KOPT-K1 (cell line): ENCODE measurements at regions not wholly inside any gene's neighbourhood (a gene's known extent, or its start where the extent isn't known, plus 50 kb on each side); places are given as distances from the start of the nearest gene placed in this dataset.
"Not testable (repeated sequence)": the region's sequence is repeated elsewhere in the genome, so short reads cannot be mapped to it uniquely, and the experiment has no call there.

Source experiments
- H3K27ac ChIP-seq: fragments of 200-600 bp; sonication (generic); 2 replicates; pipeline ENCODE4 v1.5.1; 2016; ENCODE audit warnings: antibody characterized with exemption, mild to moderate bottlenecking, low read depth, low read length; ENCODE audit not compliant: poor library complexity, severe bottlenecking
- H3K36me3 ChIP-seq: fragments of 200-600 bp; sonication (generic); 2 replicates; pipeline ENCODE4 v1.5.1; 2017; ENCODE audit warnings: antibody characterized with exemption, mild to moderate bottlenecking, low read length, moderate library complexity; ENCODE audit not compliant: insufficient read depth
- H3K9me3 ChIP-seq: fragments of 200-600 bp; sonication (generic); 2 replicates; pipeline ENCODE4 v1.5.1; 2017; ENCODE audit warnings: antibody characterized with exemption, low read length, mild to moderate bottlenecking; ENCODE audit not compliant: insufficient read depth, poor library complexity, severe bottlenecking

- Histone ChIP-seq H3K9me3 (no peaks in the 10 kb centered on the region), H3K36me3 (no peaks in the 10 kb centered on the region), H3K27ac (no peak overlapping the region)
These were observed 53.3 kb upstream of the CYLC2 start for GRCh38 chr9:102941868-102942267.

GRCh38 chr9:102922526-102922925 is 72.6 kb upstream of the CYLC2 start:
- Histone ChIP-seq H3K27ac (no peak overlapping the region), H3K36me3 (no peaks in the 10 kb centered on the region), H3K9me3 (no peaks in the 10 kb centered on the region)

GRCh38 chr9:102911185-102911584 is 83.9 kb upstream of the CYLC2 start:
- Histone ChIP-seq H3K36me3 (no peaks in the 10 kb centered on the region), H3K9me3 (no peaks in the 10 kb centered on the region), H3K27ac (no peak overlapping the region)

DNA sequence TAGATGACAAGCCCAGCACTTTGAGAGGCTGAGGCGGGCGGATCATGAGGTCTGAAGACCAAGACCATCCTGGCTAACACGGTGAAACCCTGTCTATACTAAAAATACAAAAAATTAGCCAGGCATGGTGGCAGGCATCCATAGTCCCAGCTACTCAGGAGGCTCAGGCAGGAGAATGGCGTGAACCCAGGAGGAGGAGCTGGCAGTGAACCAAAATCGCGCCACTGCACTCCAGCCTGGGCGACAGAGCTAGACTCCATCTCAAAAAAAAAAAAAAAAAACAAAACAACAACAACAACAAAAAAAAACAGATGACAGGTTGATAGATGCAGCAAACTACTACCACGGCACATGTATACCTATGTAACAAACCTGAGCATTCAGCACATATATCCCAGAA is 89.3 kb upstream of the CYLC2 start:
- not testable (repeated sequence) for H3K27ac ChIP-seq, H3K9me3 ChIP-seq, H3K36me3 ChIP-seq

GRCh38 chr9:102892025-102892424 is 103.1 kb upstream of the CYLC2 start:
- no peaks in the 10 kb centered on the region for H3K9me3 ChIP-seq
- no peaks in the 10 kb centered on the region for H3K36me3 ChIP-seq
- no peak overlapping the region for H3K27ac ChIP-seq

DNA sequence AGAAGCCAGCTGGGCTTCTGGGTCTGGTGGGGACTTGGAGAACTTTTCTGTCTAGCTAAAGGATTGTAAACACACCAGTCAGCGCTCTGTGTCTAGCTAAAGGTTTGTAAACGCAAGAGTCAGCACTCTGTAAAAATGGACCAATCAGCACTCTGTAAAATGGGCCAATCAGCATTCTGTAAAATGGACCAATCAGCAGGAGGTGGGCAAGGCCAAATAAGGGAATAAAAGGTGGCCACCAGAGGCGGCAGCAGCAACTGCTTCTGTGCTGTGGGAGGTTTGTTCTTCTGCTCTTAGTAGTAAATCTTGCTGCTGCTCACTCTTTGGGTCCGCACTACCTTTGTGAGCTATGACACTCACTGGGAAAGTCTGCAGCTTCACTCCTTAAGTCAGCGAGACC is 106.4 kb upstream of the CYLC2 start:
- H3K36me3 ChIP-seq, H3K9me3 ChIP-seq, H3K27ac ChIP-seq: not testable (repeated sequence)

- H3K36me3 ChIP-seq: no peaks in the 10 kb centered on the region
- H3K27ac ChIP-seq: no peak overlapping the region
- H3K9me3 ChIP-seq: no peaks in the 10 kb centered on the region
These were observed 119.4 kb upstream of the CYLC2 start for GRCh38 chr9:102875687-102876086.

- H3K9me3 ChIP-seq: no peaks in the 10 kb centered on the region
- H3K27ac ChIP-seq: no peak overlapping the region
These were observed 127.6 kb upstream of the CYLC2 start for GRCh38 chr9:102867488-102867887.

DNA sequence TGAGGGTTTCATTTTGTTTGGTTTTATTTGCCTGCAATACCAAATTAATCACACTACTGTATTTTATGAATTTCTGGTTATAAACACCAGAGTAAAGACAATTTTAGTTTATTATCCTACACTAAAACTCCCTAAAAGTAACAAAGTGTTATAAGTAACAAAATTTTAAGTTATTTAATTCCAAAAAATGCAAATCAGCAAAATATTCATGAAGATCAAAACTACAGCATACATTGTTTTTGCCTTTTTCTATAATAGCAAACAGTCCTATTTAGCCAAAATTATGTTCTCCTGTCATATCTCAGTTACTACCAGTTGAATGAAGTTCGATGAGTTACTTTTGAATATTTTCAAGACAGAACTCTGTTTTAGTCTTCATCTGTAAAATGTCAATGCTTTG is 132.7 kb upstream of the CYLC2 start:
- no peaks in the 10 kb centered on the region for H3K36me3 ChIP-seq
- no peak overlapping the region for H3K27ac ChIP-seq
- H3K9me3 ChIP-seq: no peaks in the 10 kb centered on the region

More at GRCh38 chr9:102867488-102867887, 127.6 kb upstream of the CYLC2 start:
- H3K36me3 ChIP-seq: no peaks in the 10 kb centered on the region

- Histone ChIP-seq H3K9me3 (no peaks in the 10 kb centered on the region), H3K27ac (no peak overlapping the region), H3K36me3 (no peaks in the 10 kb centered on the region)
These were observed 139.5 kb upstream of the CYLC2 start for GRCh38 chr9:102855641-102856040.

GRCh38 chr9:102845827-102846371 is 149.2 kb upstream of the CYLC2 start:
- no peaks in the 10 kb centered on the region for H3K9me3 ChIP-seq
- no peaks in the 10 kb centered on the region for H3K36me3 ChIP-seq

DNA sequence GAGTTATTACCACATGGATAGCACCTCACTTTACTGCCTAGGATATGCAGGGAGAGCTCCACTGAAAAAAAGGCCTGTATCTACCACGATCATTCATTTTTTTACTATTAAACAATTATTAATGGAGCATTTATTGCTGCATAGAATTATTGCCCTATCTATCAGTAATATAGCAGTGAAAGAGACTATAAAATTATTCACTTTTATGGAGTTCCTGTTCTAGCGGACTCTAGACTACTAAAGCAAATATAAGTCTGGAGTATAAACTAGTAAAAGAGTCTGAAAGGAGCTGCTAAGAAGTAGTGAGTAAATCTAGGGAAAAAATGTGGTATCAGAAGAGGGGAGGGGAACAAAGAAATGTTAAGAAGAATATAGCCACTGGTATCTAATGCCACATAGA is 150.4 kb upstream of the CYLC2 start:
- Histone ChIP-seq H3K27ac (no peak overlapping the region), H3K36me3 (no peaks in the 10 kb centered on the region), H3K9me3 (no peaks in the 10 kb centered on the region)

More at GRCh38 chr9:102845827-102846371, 149.2 kb upstream of the CYLC2 start:
- no peak overlapping the region for H3K27ac ChIP-seq

DNA sequence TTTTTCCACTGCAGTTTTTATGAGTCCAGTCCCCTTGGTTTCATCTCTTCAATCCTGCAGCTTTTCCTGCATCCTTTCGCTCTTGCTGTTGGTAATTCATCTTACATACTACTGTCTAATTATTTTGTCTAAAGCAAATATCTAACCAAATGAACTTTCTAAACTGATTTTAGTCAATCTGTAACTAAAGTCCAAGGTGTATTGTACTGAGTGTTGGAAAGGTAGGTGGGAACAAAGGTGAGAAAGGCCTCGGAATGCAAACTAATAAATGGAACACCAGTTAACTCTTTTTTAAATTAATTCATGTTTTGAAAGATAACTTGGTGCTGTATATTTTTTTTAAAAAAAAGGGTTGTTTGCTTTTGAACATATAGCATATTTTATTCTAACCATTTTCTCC is 152.7 kb upstream of the CYLC2 start:
- Histone ChIP-seq H3K27ac (no peak overlapping the region), H3K36me3 (no peaks in the 10 kb centered on the region)

DNA sequence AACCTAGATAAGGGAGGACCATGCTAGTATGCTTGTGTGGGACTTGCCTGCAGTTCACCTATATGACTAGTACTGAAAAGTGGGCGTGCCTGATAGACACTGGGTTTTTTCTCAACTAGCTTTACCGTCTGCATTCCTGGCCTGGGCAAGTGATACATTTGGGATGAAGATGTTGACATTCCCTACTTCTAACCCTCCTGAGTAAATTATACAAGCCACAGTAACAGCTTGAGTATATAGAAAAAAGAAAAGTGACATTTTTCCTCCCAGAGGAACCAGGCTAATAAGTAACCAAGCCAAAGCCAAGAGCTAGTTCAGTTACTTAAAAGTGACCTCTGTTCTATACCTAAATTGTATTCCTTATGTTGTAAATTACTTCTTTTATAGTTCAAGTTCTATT is 153.8 kb upstream of the CYLC2 start:
- Histone ChIP-seq H3K36me3 (no peaks in the 10 kb centered on the region), H3K9me3 (no peaks in the 10 kb centered on the region), H3K27ac (no peak overlapping the region)

More for the DNA sequence above, 152.7 kb upstream of the CYLC2 start:
- H3K9me3 ChIP-seq: no peaks in the 10 kb centered on the region

- Histone ChIP-seq H3K9me3 (no peaks in the 10 kb centered on the region), H3K27ac (no peak overlapping the region), H3K36me3 (no peaks in the 10 kb centered on the region)
These were observed 154.8 kb upstream of the CYLC2 start for GRCh38 chr9:102840335-102840734.

DNA sequence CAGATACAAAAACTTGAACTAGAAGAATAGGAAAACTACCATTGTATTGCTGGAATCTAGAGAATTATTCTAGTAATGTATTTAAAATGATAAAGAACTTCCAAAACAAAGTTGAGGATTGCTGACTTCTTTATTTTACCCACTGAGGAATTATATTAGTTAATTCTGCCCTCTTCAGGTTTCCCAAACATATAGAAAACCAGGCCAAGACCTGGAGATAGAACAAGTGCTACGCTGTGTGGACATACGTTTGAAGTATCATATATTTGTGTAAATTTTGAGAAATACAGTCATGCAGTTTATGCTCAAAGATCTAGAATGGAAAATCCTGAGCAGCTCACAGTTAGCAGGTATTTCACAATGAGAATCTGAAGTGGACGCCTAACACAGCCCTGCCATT is 162.3 kb upstream of the CYLC2 start:
- Histone ChIP-seq H3K36me3 (no peaks in the 10 kb centered on the region), H3K9me3 (no peaks in the 10 kb centered on the region), H3K27ac (no peak overlapping the region)
